ENCODE measurements at regions not wholly inside any gene's neighbourhood (a gene's known extent, or its start where the extent isn't known, plus 50 kb on each side); places are given as distances from the start of the nearest gene placed in this dataset.

DNA sequence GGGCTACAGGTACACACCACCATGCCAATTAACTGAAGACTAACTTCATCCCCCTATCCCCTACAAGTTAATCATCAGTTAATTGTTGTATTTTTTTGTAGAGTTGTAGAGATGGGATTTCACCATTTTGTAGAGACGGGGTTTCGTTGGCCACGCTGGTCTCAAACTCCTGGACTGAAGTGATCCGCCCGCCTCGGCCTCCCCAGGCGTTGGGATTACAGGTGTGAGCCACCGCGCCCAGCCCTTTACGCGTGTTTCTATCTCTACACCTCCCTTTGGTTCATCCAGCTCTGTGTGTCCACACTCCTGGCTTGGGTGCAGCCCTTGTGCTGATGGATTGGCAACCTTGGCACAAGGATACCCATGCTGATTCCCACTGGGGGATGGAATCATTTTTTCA lies 258.8 kb downstream of the FAM43A start:
- H3K27me3 ChIP-seq (ENCODE audit: control insufficient read depth, low read length), result peaks cover 13% of the 10 kb centered on the region
- no peaks in the 10 kb centered on the region for H4K20me1 ChIP-seq (ENCODE audit: control insufficient read depth, insufficient read depth, low read depth, low read length)
- no peaks in the 10 kb centered on the region for H3K36me3 ChIP-seq (ENCODE audit: control insufficient read depth, low read length)
- H3K9me2 ChIP-seq (replicated peaks; ENCODE audit: control insufficient read depth, low read length), result no peaks in the 10 kb centered on the region
- no peaks in the 10 kb centered on the region for H3K79me2 ChIP-seq (ENCODE audit: control insufficient read depth, low read length)
- H3K9me3 ChIP-seq (ENCODE audit: control insufficient read depth, insufficient read depth, low read length), result no peaks in the 10 kb centered on the region
- TF ChIP-seq, protein P1, sequence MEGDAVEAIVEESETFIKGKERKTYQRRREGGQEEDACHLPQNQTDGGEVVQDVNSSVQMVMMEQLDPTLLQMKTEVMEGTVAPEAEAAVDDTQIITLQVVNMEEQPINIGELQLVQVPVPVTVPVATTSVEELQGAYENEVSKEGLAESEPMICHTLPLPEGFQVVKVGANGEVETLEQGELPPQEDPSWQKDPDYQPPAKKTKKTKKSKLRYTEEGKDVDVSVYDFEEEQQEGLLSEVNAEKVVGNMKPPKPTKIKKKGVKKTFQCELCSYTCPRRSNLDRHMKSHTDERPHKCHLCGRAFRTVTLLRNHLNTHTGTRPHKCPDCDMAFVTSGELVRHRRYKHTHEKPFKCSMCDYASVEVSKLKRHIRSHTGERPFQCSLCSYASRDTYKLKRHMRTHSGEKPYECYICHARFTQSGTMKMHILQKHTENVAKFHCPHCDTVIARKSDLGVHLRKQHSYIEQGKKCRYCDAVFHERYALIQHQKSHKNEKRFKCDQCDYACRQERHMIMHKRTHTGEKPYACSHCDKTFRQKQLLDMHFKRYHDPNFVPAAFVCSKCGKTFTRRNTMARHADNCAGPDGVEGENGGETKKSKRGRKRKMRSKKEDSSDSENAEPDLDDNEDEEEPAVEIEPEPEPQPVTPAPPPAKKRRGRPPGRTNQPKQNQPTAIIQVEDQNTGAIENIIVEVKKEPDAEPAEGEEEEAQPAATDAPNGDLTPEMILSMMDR (IDR thresholded peaks at IDR 0.05; ENCODE audit: low read depth, low read length, poor library complexity, severe bottlenecking), result no peak
- TF ChIP-seq EZH2phosphoT487 (IDR thresholded peaks at IDR 0.05; ENCODE audit: borderline replicate concordance, low read length), result no peak
- no peak overlapping the region for H3K4me2 ChIP-seq (ENCODE audit: low read length)
- H3K27ac ChIP-seq (ENCODE audit: low read depth, low read length), result no peak overlapping the region
- no peaks in the 10 kb centered on the region for H3F3A ChIP-seq (ENCODE audit: control insufficient read depth, insufficient read depth)
- peaks cover 2% of the 10 kb centered on the region; the same call in 1 of the 2 replicates for H3K4me1 ChIP-seq (ENCODE audit: control insufficient read depth, low read length)
- no peak overlapping the region for H3K4me3 ChIP-seq (ENCODE audit: low read length)

DNA sequence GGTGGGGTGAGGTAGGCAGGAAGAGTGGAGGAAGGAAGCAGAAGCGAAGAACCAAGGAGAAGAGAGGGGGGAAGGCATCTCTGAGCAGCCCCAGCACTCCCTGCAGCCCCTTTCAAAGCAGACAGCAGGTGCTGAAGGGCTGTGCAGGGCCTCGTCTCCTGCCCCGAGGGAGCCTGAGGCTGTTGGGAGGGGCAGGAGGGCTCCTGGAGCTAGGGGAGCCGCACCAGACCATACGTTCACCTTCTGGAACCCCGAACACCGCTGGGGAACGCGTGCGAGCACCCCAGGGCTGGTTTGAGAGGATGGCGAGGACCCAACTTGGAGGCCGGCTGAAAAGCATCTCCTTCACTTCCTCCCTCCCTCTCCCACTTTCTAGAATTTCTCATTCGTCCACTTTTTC lies 259.8 kb downstream of the FAM43A start:
- no peak overlapping the region for H3K4me3 ChIP-seq (ENCODE audit: low read length)
- no peaks in the 10 kb centered on the region for H4K20me1 ChIP-seq (ENCODE audit: control insufficient read depth, insufficient read depth, low read depth, low read length)
- no peak overlapping the region for H3K27ac ChIP-seq (ENCODE audit: low read depth, low read length)
- H3F3A ChIP-seq (ENCODE audit: control insufficient read depth, insufficient read depth), result no peaks in the 10 kb centered on the region
- no peak overlapping the region for H3K4me2 ChIP-seq (ENCODE audit: low read length)
- no peaks in the 10 kb centered on the region for H3K36me3 ChIP-seq (ENCODE audit: control insufficient read depth, low read length)
- H3K9me2 ChIP-seq (replicated peaks; ENCODE audit: control insufficient read depth, low read length), result no peaks in the 10 kb centered on the region
- peaks cover 2% of the 10 kb centered on the region; the same call in 1 of the 2 replicates for H3K4me1 ChIP-seq (ENCODE audit: control insufficient read depth, low read length)
- no peaks in the 10 kb centered on the region for H3K79me2 ChIP-seq (ENCODE audit: control insufficient read depth, low read length)
- no peak for TF ChIP-seq EZH2phosphoT487 (IDR thresholded peaks at IDR 0.05; ENCODE audit: borderline replicate concordance, low read length)
- TF ChIP-seq, protein P1 (IDR thresholded peaks at IDR 0.05; ENCODE audit: low read depth, low read length, poor library complexity, severe bottlenecking), result no peak
- peaks cover 13% of the 10 kb centered on the region for H3K27me3 ChIP-seq (ENCODE audit: control insufficient read depth, low read length)
- no peaks in the 10 kb centered on the region for H3K9me3 ChIP-seq (ENCODE audit: control insufficient read depth, insufficient read depth, low read length)

DNA sequence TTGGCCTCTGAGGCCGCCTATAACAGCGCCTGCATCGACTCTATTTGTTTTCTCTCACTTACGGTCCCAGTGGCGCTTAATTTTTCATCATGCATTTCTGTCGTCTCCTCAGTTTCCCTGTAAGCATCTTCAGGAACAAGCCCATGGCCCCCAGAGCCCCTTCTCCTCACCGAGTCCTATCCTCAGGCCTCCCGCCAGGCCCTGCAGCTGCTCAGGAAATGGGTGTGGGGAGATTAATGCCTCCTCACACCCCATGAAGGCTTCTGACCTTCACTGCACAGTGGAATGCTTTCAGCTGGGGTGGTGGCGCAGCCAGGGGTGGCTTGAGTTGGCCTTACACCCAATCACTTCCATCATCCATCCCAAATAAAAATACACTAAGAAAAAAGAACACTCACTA lies 260.4 kb downstream of the FAM43A start:
- TF ChIP-seq, protein P1 (IDR thresholded peaks at IDR 0.05; ENCODE audit: low read depth, low read length, poor library complexity, severe bottlenecking), result no peak
- TF ChIP-seq EZH2phosphoT487 (IDR thresholded peaks at IDR 0.05; ENCODE audit: borderline replicate concordance, low read length), result no peak
- Histone ChIP-seq H3K4me3 (ENCODE audit: low read length) (no peak overlapping the region), H4K20me1 (ENCODE audit: control insufficient read depth, insufficient read depth, low read depth, low read length) (no peaks in the 10 kb centered on the region), H3K79me2 (ENCODE audit: control insufficient read depth, low read length) (no peaks in the 10 kb centered on the region), H3K36me3 (ENCODE audit: control insufficient read depth, low read length) (no peaks in the 10 kb centered on the region), H3K27me3 (ENCODE audit: control insufficient read depth, low read length) (peaks cover 13% of the 10 kb centered on the region), H3F3A (ENCODE audit: control insufficient read depth, insufficient read depth) (no peaks in the 10 kb centered on the region), H3K4me2 (ENCODE audit: low read length) (no peak overlapping the region), H3K27ac (ENCODE audit: low read depth, low read length) (no peak overlapping the region), H3K9me3 (ENCODE audit: control insufficient read depth, insufficient read depth, low read length) (no peaks in the 10 kb centered on the region), H3K9me2 (replicated peaks; ENCODE audit: control insufficient read depth, low read length) (no peaks in the 10 kb centered on the region), H3K4me1 (ENCODE audit: control insufficient read depth, low read length) (peaks cover 2% of the 10 kb centered on the region; the same call in 1 of the 2 replicates)

All from DOHH2 (cell line).